ENCODE measurements at regions not wholly inside any gene's neighbourhood (a gene's known extent, or its start where the extent isn't known, plus 50 kb on each side); places are given as distances from the start of the nearest gene placed in this dataset.

- TF ChIP-seq CTCF (IDR thresholded peaks at IDR 0.05; ENCODE audit: low read depth, low read length, missing input control) (no peak), TAF1 (conservative IDR thresholded peaks at IDR 0.05) (no peak), EGR1 (IDR thresholded peaks at IDR 0.05; ENCODE audit: low read depth in 2 of 2) (no peak), REST (IDR thresholded peaks at IDR 0.05) (no peak), YY1 (IDR thresholded peaks at IDR 0.05) (no peak), JUND (IDR thresholded peaks at IDR 0.05) (no peak)
Observed at GRCh38 chr1:217067642-217068041, 344.4 kb upstream of the ESRRG start.
